ENCODE measurements at regions not wholly inside any gene's neighbourhood (a gene's known extent, or its start where the extent isn't known, plus 50 kb on each side); places are given as distances from the start of the nearest gene placed in this dataset.
"Not testable (repeated sequence)": the region's sequence is repeated elsewhere in the genome, so short reads cannot be mapped to it uniquely, and the experiment has no call there.

DNA sequence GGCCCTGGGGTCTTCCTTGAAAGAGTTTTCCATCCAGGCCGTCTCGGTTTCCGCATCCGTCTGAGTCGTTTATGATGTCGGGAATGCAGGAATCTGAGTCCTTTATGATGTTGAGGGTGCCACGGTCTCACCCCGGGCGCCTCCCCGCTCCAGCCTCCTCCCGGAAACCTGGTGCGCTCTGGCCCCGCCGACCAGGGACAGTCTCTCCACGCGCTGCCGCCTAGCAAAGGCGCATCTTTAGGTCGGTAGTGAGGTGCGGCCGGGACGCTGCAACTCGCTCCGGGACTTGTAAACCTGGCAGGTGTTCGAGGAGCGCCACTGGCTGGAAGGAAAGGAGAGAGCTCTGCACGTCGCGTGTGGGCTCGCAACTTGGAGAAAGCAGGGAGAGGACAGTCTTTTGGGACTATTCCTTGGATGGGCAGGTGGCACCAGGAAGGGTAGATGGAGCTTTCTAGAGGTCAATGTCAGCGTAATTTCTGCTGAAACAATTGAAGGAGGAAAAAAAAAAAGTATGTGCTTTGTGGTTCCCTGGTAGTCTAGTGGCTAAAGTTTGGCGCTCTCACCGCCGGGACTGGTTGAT, 132.0 kb downstream of the FAM72B start:
- DNase-seq (ENCODE audit: low read depth): not testable (repeated sequence)

DNA sequence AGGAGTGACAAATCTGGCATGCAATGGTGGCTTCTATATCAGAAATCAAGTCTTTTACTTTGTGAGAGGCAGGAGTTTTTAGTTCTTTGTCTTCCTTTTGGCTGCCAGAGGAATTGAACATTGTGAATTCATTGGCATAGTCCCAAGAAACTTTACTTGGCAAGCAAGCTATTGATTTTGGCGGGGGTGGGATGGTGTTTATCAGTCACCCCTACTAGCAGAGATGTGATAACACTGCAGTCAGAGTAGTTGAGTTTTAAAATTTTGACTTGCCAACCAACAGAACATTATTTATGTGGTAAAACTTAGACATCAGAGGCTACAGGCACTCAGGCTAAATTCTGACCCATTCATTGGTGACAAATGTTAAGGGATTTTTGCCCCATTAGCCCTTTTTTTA, 129.2 kb downstream of the FAM72B start:
- not testable (repeated sequence) for DNase-seq (ENCODE audit: low read depth)

DNA sequence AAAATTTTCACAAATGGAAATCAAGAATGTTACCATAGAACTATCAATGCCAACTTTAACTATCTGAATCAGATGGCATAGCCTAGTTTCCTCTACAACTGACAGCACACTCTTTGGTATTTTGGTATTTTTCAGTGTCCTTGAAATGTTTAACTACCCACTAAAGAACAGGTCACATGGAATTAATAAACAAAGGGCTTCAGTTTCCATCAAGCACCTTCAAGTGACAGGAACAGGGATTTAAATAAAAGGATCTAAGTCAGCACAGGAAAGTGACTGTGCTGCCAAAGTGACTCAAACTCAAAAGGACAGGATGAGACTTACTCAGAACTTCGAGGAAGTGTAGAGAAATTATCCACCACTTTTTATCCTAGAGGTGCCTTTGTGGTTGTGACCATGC, 117.2 kb downstream of the FAM72B start:
- not testable (repeated sequence) for DNase-seq (ENCODE audit: low read depth)

DNA sequence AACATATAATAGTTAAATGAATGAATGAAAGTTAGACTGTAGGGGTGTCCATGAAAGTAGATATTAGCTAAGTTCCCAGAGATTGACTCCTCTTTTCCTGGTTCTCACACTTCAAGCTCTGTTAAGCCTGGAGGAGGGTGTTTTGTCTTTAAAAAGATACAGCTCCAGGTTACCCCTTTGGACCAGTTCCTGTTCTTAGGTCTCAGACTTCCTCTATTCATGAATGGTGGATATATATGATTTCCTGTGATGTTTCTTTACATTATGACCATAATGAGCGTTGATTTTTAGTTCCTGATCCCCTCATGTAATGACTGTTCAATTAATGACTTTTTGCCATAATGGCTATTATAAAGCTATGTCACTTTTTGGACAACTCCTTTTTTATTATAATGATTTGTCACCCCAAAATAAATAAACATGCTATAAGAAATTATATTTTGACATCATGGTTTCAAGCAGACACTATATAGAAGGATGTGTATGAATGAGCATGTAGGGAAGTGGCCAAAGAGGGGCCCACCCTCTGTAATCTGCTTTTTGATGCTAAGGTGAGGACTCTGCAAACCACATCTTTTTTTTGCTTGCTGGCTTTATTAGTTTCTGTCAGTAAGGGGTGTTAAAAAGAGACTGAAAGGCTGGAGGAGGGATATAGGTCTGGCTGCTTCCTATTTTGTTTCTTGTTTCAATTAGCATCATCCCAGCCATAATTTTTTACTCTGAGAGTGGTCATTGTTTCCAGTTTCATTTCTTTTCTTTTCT, 115.2 kb downstream of the FAM72B start:
- DNase-seq (ENCODE audit: low read depth): not testable (repeated sequence)

DNA sequence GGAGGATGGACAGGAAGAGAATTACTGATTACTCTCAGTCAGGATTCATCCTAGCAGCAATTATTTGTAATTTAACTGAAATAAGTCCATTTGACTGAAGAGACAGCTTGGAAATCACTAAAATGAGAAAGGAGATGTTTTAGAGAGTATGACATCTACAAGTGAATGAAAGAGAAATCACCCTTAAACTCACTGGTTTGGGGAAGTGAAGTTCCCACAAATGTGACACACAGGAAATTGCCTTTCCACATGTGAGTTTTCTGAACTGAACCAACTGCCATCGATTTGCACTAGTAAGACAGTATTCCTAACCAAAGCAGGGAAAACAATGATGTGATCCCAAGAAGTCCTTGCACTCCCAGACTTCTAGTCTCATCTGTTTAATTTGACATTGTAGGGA, 110.3 kb downstream of the FAM72B start:
- not testable (repeated sequence) for DNase-seq (ENCODE audit: low read depth)

DNA sequence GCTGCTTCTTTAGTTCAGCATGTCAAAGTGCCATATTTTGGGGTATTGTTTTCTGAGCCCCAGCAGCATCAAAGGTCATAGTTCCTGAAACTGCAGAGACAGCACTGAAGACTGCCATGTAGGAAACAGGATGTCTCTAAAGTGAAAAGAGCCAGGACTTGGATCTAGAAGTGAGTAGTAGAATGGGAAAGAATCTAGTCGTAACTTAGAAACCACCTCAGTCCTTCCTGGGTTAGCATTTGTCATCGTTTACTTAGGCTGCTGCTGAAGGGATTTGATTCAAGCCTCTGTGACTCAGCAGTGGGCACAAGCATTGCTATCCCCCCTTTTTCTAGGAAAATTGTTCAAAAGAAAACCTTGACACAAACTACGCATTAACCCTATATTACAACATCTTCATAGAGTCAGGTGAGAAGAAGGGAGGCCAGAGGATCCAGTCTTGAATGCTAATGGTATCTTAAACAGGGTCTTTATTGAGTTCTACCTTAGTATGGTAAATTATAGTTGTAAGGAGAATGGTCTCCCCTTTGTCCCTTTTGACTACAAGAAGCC, 108.8 kb downstream of the FAM72B start:
- DNase-seq (ENCODE audit: low read depth): not testable (repeated sequence)

DNA sequence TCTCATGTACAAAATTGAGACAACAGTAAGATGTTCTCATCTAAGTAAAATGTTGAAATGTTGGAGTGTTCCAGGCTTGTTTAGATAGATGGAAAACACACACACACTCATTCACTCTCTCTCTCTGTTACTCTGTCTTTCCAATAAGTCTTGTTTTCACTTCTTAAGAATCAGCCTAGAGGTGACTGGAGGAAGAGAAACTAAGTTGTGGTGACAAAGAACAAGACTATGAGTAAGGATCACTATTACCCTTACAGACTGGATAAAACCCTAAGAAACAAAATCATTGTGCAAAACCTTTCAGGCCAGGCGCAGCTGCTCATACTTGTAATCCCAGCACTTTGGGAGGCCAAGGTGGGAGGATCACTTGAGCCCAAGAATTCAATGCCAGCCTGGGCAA, 107.5 kb downstream of the FAM72B start:
- DNase-seq (ENCODE audit: low read depth): not testable (repeated sequence)

DNA sequence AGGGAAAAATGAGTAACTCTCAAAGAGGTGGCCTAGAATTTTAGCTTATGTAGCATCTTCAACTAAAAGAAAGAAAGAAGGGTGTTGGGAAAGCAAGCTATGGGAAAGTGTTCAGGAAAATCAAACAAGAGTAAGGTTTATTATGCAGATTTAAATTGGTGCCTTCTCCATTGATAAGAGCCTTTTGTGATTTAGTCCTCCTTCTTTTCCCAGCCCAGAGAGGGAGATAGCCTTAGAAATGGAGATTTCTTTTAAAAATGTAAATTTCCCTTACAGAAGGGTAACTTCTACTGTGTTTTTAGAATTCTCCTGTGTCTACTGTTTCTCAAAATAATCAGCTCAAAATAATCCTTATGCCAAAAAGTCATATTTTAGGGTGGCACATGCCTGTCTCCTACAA, 104.5 kb downstream of the FAM72B start:
- not testable (repeated sequence) for DNase-seq (ENCODE audit: low read depth)

DNA sequence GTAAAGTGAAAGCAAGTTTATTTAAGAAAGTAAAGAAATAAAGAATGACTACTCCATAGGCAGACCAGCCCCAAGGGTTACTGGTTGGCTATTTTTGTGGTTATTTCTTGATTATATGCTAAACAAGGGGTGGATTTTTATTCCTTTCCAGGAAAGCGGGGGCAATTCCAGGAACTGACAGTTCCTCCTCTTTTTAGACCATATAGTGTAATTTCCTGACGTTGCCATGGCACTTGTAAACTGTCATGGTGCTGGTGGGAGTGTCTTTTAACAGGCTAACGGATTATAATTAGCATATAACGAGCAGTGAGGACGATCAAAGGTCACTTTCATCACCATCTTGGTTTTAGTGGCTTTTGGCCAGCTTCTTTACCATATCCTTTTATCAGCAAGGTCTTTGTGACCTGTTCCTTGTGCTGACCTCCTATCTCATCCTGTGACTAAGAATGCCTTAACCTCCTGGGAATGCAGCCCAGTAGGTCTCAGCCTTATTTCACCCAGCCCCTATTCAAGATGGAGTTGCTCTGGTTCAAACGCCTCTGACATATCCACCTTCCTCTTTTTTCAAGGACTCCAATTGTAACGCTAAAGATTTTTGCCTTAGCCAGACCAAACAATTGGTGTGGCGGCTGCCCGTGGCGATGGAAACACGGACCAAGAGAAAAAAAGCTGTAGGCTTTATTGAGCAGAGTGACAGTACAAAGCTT, 103.8 kb downstream of the FAM72B start:
- DNase-seq (ENCODE audit: low read depth): not testable (repeated sequence)

DNA sequence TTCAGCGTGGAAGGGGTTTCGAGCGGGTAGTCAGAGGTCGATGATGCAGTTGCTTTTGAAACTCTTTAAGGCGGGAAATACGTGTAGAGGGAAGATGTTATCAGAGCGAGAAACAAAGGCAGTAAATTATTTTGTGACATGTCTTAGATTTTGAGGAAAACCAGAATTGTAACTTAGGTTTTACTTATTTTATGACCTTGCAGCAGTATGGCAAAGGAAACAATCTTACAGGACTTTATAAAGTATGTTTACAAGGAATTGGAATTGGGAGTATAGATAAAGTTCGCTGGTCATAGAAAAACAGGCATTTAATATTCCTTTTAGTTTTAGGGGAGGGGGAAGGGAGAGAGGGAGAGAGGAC, 103.3 kb downstream of the FAM72B start:
- DNase-seq (ENCODE audit: low read depth): not testable (repeated sequence)

DNA sequence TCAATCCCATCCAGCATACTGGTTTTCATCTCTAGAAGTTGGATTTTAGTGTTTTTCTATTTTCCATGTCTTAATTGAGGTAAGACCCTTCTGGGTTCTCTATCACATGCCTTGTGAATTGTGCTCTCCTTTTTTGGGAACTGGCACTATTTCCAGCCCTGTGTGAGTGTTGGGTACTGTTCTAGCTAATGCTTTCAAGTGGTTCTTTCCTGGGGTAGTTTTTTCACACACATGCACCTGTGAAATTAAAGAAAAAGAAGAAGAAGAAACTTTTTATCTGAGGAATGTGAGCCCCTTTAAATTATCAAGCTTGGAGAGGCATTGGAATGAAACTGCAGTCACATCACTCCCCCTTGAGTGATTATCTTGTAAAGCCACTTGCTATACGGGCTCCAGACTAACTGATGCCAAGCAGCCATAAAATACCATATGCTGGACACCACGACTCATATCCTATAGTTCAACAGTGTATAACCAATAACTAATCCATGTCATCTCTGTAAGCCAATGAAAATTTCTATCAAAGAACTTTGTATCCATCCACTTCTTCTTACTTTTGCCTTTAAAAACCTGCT, 102.4 kb downstream of the FAM72B start:
- DNase-seq (ENCODE audit: low read depth): not testable (repeated sequence)

DNA sequence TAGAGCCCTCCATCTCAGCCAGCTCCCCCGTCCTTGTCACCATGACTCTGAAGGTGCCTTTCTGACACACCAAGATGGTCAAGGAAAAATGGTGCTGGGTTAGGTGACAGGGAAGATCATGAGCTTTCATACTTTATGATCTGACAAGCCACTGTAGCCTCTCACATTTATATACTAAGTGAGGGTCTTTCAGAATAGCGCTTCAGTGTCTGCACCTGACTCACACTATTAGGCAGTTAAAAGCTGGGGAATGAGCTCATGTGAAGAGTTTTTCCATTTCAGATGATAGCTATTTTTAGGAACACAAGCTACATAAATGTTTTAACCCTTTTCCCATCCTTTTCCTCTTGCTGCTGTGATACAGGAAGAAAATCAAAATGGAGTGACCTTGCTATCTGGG, 101.1 kb downstream of the FAM72B start:
- DNase-seq (ENCODE audit: low read depth): not testable (repeated sequence)

DNA sequence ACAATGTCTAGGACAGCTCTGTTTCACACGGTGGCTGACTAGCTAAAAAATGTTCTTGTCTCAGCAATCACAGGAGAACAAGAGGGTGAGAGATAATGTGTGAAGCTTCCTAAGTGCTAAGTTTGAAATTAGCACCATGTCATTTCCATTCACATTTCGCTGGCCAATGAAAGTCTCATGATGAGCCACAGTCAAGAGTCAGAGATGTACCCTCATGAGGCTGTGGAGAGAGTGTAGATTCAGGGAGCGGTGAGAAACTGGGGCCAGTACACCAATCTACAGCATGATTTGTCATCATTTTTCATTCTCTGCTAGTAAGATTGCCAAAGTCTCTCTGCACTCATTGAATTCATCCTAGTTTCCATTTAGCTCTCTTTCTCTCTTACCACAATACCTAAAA, 97.9 kb downstream of the FAM72B start:
- not testable (repeated sequence) for DNase-seq (ENCODE audit: low read depth)

DNA sequence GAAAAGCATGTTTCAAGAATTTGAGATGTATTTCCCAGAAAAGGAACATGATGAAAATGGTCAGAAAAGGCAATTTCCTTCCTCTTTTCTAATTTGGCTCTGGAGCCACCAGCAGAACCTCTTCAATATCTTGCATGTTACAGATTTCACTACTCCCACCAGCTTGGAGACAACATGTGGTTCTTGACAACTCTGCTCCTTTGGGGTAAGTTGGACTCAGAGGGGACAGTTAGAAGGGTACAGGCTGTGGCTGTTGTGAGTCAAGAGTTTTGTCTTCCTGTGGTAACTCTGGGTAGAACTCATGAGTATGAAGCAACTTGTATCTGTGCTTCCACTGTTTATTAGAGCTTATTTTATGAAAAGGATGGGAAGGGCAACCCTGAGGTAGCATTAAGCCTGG, 96.9 kb downstream of the FAM72B start:
- DNase-seq (ENCODE audit: low read depth): not testable (repeated sequence)

DNA sequence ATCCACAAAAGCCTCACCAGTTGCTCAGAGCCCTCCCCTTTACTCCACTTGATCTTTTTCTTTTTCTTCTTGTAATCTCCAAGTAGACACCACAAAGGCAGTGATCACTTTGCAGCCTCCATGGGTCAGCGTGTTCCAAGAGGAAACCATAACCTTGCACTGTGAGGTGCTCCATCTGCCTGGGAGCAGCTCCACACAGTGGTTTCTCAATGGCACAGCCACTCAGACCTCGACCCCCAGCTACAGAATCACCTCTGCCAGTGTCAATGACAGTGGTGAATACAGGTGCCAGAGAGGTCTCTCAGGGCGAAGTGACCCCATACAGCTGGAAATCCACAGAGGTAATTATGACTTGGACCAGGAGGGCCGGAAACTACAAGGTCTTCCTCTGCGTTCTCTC, 95.6 kb downstream of the FAM72B start:
- DNase-seq (ENCODE audit: low read depth): not testable (repeated sequence)

DNA sequence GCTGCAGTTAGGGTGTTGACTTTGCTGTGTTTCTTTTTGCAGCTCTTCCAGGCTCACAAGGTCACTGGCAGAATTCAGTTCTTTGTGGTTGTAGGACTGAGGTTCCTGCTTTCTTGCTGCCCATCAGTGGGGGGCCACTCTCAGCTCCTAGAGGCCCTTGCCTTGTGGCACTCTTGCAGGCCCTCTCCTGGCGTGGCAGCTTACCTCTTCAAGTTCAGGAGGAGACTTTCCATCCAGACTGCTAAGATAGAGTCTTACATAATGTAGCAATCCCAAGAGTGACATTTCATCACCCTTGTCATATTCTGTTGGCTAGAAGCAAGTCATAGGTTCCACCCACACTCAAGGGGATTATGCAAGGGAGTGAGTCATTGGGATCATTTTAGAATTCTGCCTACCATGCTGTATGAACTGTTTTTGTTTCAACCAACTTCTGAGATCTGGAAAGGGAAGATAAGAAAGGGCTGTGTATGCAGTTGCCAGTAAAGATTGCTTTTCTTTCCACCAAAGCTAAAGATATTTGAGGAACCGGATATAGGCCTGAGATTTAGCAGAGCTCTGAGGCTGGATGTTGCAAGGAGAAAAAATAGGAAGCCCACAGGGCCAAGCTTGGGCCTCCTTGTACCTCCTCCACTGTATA, 91.7 kb downstream of the FAM72B start:
- not testable (repeated sequence) for DNase-seq (ENCODE audit: low read depth)

DNA sequence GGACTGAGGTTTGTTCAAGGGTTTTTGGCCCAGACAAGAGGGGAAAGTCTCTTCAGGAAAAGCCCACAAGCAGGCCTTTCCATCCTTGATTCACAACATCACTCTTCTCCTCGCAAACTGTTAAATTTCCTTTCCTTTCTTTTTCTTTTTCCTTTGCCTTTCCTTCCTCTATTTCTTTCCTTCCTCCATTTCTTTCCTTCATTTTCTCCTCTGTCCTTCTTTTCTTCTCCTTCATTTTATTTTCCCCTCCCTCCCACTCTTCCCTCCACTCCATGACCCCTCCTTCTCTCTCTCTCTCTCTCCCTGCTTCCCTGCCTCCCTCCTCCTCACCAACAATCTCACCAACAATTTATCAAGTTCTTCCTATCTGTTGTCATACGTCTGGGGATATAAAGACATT, 89.1 kb downstream of the FAM72B start:
- not testable (repeated sequence) for DNase-seq (ENCODE audit: low read depth)

DNA sequence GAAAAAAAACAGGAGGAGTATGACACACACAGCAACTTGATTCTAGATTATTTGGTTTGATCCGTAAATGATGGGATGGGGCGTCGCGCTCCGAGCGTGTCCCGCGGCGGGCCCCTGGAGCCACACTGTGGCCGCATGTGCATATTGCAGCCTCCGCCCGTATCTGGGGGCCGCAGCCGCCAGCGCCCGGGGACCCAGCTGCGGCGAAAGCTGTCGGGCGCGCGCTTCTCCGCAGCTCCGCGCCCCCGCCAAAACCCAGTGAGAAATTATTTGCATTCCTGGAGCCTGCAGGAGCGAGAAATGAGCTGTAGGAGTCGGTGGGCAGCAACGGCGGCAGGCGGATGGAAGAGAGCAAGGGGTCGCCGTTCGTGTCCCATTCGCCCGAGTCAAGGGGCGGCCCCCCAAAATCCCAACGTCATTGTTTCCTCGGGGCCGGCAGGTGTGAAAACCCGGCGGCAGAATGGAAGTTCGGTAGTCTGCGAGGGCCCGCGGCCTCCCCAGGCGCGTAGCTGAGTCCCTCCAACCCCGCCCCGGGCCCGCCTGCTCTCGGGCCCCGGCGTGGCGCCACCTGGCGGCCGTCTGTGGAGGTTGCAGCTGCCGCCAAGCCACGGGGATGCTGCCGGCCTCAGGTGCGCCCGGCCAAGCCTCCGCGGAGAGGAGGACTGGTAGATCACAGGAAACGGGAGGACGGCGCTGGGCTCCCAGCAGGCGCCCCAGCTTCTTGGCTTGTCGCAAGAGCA, 86.8 kb downstream of the FAM72B start:
- DNase-seq (ENCODE audit: low read depth): peak; percentile 55

DNA sequence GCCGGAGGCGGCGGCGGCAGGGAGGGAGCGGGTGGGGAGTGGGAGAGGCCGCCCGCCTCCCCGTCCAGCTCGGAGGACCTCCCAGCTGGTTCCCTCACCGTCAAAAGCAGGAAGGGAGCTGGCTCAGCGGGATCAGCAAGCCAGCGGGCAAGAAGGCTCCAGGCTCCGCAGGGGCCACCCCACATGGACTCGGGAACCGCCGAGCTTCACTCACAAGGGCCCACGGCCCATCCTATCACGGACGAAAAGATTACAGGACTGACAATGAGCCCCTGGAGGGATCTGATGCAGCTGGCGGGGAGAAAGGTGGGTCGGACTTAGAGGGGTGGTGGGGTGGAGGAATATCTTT, 86.3 kb downstream of the FAM72B start:
- not testable (repeated sequence) for DNase-seq (ENCODE audit: low read depth)

DNA sequence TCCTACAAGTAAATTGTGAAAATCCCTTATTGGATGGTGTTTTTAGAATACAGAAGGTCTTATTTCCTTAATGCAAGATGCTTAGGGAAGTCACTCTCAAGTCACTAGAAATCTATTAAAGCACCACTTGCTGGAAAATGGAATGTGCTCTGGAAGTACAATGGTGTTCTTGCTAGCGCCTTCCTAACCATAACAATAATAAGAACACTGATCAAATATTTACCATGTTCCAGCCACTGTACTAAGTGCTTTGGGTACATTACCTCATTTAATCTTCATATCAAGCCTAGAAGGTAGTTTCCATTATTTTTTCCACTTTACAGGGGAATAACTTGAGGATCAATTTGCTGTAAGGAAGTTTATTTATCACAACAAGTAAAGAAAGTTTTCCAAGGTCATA, 75.1 kb downstream of the FAM72B start:
- not testable (repeated sequence) for DNase-seq (ENCODE audit: low read depth)
